ENCODE measurements at regions not wholly inside any gene's neighbourhood (a gene's known extent, or its start where the extent isn't known, plus 50 kb on each side); places are given as distances from the start of the nearest gene placed in this dataset.

DNA sequence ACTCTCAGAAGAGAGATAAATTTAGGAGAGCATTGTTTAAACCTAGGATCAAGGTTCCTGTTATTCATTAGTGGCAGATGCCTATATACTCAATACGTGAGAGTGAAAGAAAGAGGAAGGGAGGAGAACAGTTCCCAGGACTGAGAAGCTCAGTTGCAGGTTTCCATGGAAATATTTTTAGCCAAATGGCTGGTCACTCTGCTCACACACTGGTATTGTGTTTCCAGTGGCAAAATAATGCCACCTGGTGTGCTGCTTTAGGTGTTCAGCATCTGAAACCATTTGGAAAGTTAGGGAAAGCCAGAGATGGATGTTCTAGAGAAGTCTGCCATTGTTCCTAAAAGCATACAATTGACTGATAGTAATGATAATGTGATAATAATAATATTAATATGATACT is 827.7 kb downstream of the SORCS3 start:
- Histone ChIP-seq H3K27ac (ENCODE audit: low read depth) (no peak overlapping the region), H3F3A (replicated peaks; ENCODE audit: low read depth) (no peaks in the 10 kb centered on the region), H3K9me2 (ENCODE audit: insufficient read depth) (no peaks in the 10 kb centered on the region), H4K20me1 (replicated peaks; ENCODE audit: insufficient read depth) (no peaks in the 10 kb centered on the region), H3K4me2 (no peak overlapping the region), H3K4me1 (ENCODE audit: insufficient read depth) (no peaks in the 10 kb centered on the region), H3K79me2 (replicated peaks; ENCODE audit: insufficient read depth) (no peaks in the 10 kb centered on the region), H3K27me3 (ENCODE audit: insufficient read depth) (no peaks in the 10 kb centered on the region), H3K36me3 (ENCODE audit: insufficient read depth) (no peaks in the 10 kb centered on the region), H3K4me3 (no peak overlapping the region), H2AFZ (0 out of 2 replicates have a peak overlapping the region, but pooled peaks have one; percentile 32)
- no peak overlapping the region for H3K4me3 Mint-ChIP-seq
- DNase-seq (ENCODE audit: low spot score), result no peak
- H3K4me1 Mint-ChIP-seq, result no peaks in the 10 kb centered on the region
- H3K36me3 Mint-ChIP-seq (ENCODE audit: low read depth), result no peaks in the 10 kb centered on the region
- peaks cover 6% of the 10 kb centered on the region; the same call in 2 of the 3 replicates for H3K9me3 Mint-ChIP-seq
- no peak overlapping the region for H3K27ac Mint-ChIP-seq
- TF ChIP-seq, protein P1, sequence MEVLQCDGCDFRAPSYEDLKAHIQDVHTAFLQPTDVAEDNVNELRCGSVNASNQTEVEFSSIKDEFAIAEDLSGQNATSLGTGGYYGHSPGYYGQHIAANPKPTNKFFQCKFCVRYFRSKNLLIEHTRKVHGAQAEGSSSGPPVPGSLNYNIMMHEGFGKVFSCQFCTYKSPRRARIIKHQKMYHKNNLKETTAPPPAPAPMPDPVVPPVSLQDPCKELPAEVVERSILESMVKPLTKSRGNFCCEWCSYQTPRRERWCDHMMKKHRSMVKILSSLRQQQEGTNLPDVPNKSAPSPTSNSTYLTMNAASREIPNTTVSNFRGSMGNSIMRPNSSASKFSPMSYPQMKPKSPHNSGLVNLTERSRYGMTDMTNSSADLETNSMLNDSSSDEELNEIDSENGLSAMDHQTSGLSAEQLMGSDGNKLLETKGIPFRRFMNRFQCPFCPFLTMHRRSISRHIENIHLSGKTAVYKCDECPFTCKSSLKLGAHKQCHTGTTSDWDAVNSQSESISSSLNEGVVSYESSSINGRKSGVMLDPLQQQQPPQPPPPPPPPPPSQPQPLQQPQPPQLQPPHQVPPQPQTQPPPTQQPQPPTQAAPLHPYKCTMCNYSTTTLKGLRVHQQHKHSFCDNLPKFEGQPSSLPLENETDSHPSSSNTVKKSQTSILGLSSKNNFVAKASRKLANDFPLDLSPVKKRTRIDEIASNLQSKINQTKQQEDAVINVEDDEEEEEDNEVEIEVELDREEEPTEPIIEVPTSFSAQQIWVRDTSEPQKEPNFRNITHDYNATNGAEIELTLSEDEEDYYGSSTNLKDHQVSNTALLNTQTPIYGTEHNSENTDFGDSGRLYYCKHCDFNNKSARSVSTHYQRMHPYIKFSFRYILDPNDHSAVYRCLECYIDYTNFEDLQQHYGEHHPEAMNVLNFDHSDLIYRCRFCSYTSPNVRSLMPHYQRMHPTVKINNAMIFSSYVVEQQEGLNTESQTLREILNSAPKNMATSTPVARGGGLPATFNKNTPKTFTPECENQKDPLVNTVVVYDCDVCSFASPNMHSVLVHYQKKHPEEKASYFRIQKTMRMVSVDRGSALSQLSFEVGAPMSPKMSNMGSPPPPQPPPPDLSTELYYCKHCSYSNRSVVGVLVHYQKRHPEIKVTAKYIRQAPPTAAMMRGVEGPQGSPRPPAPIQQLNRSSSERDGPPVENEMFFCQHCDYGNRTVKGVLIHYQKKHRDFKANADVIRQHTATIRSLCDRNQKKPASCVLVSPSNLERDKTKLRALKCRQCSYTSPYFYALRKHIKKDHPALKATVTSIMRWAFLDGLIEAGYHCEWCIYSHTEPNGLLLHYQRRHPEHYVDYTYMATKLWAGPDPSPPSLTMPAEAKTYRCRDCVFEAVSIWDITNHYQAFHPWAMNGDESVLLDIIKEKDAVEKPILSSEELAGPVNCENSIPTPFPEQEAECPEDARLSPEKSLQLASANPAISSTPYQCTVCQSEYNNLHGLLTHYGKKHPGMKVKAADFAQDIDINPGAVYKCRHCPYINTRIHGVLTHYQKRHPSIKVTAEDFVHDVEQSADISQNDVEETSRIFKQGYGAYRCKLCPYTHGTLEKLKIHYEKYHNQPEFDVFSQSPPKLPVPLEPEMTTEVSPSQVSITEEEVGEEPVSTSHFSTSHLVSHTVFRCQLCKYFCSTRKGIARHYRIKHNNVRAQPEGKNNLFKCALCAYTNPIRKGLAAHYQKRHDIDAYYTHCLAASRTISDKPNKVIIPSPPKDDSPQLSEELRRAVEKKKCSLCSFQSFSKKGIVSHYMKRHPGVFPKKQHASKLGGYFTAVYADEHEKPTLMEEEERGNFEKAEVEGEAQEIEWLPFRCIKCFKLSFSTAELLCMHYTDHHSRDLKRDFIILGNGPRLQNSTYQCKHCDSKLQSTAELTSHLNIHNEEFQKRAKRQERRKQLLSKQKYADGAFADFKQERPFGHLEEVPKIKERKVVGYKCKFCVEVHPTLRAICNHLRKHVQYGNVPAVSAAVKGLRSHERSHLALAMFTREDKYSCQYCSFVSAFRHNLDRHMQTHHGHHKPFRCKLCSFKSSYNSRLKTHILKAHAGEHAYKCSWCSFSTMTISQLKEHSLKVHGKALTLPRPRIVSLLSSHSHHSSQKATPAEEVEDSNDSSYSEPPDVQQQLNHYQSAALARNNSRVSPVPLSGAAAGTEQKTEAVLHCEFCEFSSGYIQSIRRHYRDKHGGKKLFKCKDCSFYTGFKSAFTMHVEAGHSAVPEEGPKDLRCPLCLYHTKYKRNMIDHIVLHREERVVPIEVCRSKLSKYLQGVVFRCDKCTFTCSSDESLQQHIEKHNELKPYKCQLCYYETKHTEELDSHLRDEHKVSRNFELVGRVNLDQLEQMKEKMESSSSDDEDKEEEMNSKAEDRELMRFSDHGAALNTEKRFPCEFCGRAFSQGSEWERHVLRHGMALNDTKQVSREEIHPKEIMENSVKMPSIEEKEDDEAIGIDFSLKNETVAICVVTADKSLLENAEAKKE (CRISPR knock-in tag; IDR thresholded peaks at IDR 0.05), result no peak
- no peak for TF ChIP-seq ZNF331 (CRISPR knock-in tag; IDR thresholded peaks at IDR 0.05; ENCODE audit: low read depth)
- no peak for TF ChIP-seq EZH2 (IDR thresholded peaks at IDR 0.05; ENCODE audit: low read depth, unreplicated experiment)
- TF ChIP-seq STAT1 (IDR thresholded peaks at IDR 0.05; ENCODE audit: unreplicated experiment), result no peak
- TF ChIP-seq ZNF114 (CRISPR knock-in tag; IDR thresholded peaks at IDR 0.05), result no peak
- TF ChIP-seq, protein P2, sequence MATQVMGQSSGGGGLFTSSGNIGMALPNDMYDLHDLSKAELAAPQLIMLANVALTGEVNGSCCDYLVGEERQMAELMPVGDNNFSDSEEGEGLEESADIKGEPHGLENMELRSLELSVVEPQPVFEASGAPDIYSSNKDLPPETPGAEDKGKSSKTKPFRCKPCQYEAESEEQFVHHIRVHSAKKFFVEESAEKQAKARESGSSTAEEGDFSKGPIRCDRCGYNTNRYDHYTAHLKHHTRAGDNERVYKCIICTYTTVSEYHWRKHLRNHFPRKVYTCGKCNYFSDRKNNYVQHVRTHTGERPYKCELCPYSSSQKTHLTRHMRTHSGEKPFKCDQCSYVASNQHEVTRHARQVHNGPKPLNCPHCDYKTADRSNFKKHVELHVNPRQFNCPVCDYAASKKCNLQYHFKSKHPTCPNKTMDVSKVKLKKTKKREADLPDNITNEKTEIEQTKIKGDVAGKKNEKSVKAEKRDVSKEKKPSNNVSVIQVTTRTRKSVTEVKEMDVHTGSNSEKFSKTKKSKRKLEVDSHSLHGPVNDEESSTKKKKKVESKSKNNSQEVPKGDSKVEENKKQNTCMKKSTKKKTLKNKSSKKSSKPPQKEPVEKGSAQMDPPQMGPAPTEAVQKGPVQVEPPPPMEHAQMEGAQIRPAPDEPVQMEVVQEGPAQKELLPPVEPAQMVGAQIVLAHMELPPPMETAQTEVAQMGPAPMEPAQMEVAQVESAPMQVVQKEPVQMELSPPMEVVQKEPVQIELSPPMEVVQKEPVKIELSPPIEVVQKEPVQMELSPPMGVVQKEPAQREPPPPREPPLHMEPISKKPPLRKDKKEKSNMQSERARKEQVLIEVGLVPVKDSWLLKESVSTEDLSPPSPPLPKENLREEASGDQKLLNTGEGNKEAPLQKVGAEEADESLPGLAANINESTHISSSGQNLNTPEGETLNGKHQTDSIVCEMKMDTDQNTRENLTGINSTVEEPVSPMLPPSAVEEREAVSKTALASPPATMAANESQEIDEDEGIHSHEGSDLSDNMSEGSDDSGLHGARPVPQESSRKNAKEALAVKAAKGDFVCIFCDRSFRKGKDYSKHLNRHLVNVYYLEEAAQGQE (IDR thresholded peaks at IDR 0.05; ENCODE audit: unreplicated experiment), result no peak
- TF ChIP-seq, protein P3, sequence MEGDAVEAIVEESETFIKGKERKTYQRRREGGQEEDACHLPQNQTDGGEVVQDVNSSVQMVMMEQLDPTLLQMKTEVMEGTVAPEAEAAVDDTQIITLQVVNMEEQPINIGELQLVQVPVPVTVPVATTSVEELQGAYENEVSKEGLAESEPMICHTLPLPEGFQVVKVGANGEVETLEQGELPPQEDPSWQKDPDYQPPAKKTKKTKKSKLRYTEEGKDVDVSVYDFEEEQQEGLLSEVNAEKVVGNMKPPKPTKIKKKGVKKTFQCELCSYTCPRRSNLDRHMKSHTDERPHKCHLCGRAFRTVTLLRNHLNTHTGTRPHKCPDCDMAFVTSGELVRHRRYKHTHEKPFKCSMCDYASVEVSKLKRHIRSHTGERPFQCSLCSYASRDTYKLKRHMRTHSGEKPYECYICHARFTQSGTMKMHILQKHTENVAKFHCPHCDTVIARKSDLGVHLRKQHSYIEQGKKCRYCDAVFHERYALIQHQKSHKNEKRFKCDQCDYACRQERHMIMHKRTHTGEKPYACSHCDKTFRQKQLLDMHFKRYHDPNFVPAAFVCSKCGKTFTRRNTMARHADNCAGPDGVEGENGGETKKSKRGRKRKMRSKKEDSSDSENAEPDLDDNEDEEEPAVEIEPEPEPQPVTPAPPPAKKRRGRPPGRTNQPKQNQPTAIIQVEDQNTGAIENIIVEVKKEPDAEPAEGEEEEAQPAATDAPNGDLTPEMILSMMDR (conservative IDR thresholded peaks at IDR 0.05; ENCODE audit: low read depth in 2 of 2), result no peak
- TF ChIP-seq CREB1 (CRISPR knock-in tag; IDR thresholded peaks at IDR 0.05; ENCODE audit: low read depth), result no peak
- no peak for TF ChIP-seq NANOG (IDR thresholded peaks at IDR 0.05; ENCODE audit: borderline replicate concordance)
- H3K27me3 Mint-ChIP-seq (ENCODE audit: insufficient read depth, low read depth, poor library complexity), result no peaks in the 10 kb centered on the region
- no peak for ATAC-seq

Data from GM23338 (cell line).